Astrocyte of the spinal cord (primary cell): ENCODE measurements at regions not wholly inside any gene's neighbourhood (a gene's known extent, or its start where the extent isn't known, plus 50 kb on each side); places are given as distances from the start of the nearest gene placed in this dataset.

Experiments
- DNase-seq: peaks from one replicate; pipeline ENCODE4 v3.0.0; 2011; ENCODE audit warnings: low read depth, low spot score
- H3K4me3 ChIP-seq: 2 replicates; pipeline ENCODE4 v1.5.1; 2011; ENCODE audit warnings: low read depth, mild to moderate bottlenecking, low read length, moderate library complexity
- in situ Hi-C: cut with HindIII; loops from 2 replicates; pipeline ENCODE4 v1.10.0; 2017; ENCODE audit warnings: low sequenced_read_pairs
- TF ChIP-seq, protein P1 (sequence below): IDR thresholded peaks from 2 replicates; pipeline ENCODE4 v1.5.1; 2012; ENCODE audit warnings: low read depth, mild to moderate bottlenecking, low read length, inconsistent platforms

DNA sequence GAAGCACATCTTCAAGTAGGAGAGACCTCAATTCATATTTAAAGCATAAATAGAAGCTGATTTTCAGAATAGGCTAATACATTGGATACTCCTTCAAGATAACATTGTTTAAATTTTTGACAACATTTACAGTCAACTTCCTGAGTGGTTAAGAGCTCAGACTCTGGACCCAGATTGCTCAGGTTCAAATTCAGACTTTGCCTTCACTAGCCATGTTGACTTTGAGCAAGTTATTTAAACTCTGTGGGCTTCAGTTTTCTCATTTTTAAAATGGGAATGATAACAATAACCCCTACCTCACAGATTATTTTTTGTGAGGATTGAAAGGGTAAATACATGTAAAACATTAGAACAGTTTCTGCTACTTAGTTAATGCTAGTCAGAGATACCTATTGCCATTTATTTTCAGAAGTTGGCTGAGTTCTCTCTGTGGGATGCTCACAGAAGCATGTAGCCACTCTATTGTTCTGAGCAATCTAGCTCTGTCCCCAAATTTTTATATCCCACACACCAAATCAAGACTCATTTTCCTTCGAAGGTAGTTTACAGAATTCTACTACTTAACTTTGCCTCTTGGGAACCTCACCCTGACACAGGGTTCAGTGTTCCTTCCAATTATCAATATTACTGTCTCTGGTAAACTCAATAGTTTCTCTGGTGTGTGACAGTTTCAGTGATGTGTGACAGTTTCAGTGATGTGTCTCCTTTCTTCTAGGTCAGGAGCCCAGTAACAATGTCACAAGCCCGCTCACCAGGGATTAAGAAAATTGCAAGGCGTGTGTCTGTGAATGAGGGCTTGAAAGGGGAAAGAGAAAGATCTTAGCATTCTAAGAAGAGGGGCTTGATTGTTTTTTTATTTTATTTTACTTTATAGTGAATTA, 79.4 kb upstream of the OSTN start:
- in situ Hi-C loops = no loop called here
- TF ChIP-seq, protein P1, sequence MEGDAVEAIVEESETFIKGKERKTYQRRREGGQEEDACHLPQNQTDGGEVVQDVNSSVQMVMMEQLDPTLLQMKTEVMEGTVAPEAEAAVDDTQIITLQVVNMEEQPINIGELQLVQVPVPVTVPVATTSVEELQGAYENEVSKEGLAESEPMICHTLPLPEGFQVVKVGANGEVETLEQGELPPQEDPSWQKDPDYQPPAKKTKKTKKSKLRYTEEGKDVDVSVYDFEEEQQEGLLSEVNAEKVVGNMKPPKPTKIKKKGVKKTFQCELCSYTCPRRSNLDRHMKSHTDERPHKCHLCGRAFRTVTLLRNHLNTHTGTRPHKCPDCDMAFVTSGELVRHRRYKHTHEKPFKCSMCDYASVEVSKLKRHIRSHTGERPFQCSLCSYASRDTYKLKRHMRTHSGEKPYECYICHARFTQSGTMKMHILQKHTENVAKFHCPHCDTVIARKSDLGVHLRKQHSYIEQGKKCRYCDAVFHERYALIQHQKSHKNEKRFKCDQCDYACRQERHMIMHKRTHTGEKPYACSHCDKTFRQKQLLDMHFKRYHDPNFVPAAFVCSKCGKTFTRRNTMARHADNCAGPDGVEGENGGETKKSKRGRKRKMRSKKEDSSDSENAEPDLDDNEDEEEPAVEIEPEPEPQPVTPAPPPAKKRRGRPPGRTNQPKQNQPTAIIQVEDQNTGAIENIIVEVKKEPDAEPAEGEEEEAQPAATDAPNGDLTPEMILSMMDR = no peak
- H3K4me3 ChIP-seq = no peak overlapping the region

GRCh38 chr3:191111722-191112121, 87.3 kb upstream of the OSTN start:
- TF ChIP-seq, protein P1 = no peak
- in situ Hi-C loops = no loop called here
- H3K4me3 ChIP-seq = no peak overlapping the region
- DNase-seq = no peak

More for the DNA sequence above, 79.4 kb upstream of the OSTN start:
- DNase-seq = no peak

DNA sequence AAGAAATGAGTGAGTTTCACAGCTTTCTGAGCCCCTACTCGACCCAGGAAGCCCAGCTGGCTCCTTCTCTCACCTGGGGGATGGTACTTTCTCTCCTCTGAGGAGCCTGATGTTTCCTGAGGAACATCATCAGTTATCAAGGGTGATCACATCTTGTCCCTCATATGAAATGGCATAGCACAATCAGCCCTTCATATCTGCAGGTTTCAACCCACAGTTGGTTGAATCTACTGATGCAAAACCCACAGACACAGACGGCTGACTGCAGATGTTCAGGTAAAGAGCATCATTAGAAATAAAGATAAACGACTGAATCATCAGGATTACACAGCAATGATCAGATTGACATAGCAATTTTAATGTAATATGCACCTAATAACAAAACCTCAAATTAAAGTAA, 93.6 kb upstream of the OSTN start:
- no peak for DNase-seq
- in situ Hi-C loops = no loop called here
- TF ChIP-seq, protein P1 = no peak

DNA sequence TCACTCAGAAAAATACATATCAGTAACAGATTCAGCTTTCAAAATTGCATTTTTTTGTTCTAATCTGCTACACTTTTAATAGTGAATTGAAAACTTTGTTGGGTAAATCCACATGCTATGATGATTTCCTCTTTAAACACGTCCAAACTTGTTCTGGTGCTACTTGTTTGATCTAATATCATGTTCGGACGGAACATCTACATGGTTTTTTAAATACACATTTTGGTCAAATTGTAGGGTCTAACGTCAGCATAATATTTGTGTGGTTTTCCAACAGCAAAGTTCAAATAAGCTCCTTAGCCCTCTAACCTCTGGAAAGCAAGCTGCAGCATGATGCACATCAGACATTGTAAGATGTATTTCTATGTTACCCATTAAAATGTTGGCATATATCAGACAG, 98.5 kb upstream of the OSTN start:
- DNase-seq = no peak
- no peak overlapping the region for H3K4me3 ChIP-seq
- TF ChIP-seq, protein P1 = no peak
- in situ Hi-C loops = no loop called here

More for the DNA sequence above, 93.6 kb upstream of the OSTN start:
- H3K4me3 ChIP-seq = no peak overlapping the region

- no peak overlapping the region for H3K4me3 ChIP-seq
- DNase-seq = peak; percentile 58
- in situ Hi-C loops = no loop called here
- TF ChIP-seq, protein P1 = no peak
Measured at GRCh38 chr3:191094057-191094845, 104.8 kb upstream of the OSTN start.

- DNase-seq = no peak
- in situ Hi-C loops = no loop called here
- no peak overlapping the region for H3K4me3 ChIP-seq
- TF ChIP-seq, protein P1 = no peak
Measured at GRCh38 chr3:191087391-191087790, 111.7 kb upstream of the OSTN start.
